ENCODE measurements at regions not wholly inside any gene's neighbourhood (a gene's known extent, or its start where the extent isn't known, plus 50 kb on each side); places are given as distances from the start of the nearest gene placed in this dataset.

DNA sequence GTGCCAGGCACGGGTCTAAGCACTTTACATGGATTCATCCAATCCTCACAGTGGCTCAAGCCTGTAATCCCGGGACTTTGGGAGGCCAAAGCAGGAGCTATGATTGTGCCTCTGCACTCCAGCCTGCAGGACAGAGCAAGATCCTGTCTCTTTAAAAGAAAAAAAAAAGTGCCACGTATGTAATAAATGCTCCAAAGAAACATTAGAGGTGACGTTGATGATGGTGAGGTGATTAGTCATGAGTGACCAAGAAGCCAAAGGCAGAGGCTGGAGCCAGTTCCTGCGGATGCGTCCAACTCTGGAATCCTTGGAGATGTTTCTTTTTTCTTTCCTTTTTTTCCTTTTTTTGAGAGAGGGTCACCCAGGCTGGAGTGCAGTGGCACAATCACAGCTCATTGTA, 59.4 kb upstream of the SIAH1 start:
- Histone ChIP-seq H3K4me3 (ENCODE audit: low read depth, low read length, poor library complexity, severe bottlenecking) (no peak overlapping the region), H3K27ac (ENCODE audit: low read depth, low read length, poor library complexity, severe bottlenecking) (no peak overlapping the region), H4K20me1 (ENCODE audit: insufficient read depth, low read length) (no peaks in the 10 kb centered on the region), H3K79me2 (ENCODE audit: insufficient read depth, low read depth, low read length) (no peaks in the 10 kb centered on the region), H3K9me2 (ENCODE audit: insufficient read depth, low read length) (no peaks in the 10 kb centered on the region), H3K4me1 (ENCODE audit: insufficient read depth, low read length, poor library complexity, severe bottlenecking) (no peaks in the 10 kb centered on the region), H3K36me3 (ENCODE audit: insufficient read depth, low read length) (no peaks in the 10 kb centered on the region), H3K9me3 (ENCODE audit: low read length) (no peaks in the 10 kb centered on the region), H3K4me2 (ENCODE audit: low read length) (no peak overlapping the region), H2AFZ (ENCODE audit: low read length) (no peak overlapping the region)
- TF ChIP-seq EZH2phosphoT487 (IDR thresholded peaks at IDR 0.05; ENCODE audit: borderline replicate concordance, low read depth, low read length), result no peak
- TF ChIP-seq, protein P1, sequence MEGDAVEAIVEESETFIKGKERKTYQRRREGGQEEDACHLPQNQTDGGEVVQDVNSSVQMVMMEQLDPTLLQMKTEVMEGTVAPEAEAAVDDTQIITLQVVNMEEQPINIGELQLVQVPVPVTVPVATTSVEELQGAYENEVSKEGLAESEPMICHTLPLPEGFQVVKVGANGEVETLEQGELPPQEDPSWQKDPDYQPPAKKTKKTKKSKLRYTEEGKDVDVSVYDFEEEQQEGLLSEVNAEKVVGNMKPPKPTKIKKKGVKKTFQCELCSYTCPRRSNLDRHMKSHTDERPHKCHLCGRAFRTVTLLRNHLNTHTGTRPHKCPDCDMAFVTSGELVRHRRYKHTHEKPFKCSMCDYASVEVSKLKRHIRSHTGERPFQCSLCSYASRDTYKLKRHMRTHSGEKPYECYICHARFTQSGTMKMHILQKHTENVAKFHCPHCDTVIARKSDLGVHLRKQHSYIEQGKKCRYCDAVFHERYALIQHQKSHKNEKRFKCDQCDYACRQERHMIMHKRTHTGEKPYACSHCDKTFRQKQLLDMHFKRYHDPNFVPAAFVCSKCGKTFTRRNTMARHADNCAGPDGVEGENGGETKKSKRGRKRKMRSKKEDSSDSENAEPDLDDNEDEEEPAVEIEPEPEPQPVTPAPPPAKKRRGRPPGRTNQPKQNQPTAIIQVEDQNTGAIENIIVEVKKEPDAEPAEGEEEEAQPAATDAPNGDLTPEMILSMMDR (conservative IDR thresholded peaks at IDR 0.05; ENCODE audit: low read length), result no peak
- POLR2A ChIA-PET, result interaction anchor here (0.7 to 1.3 kb wide), 2 partner anchors 13 to 18 kb away, joined by 3 to 5 read pairs; no protein-coding TSS in a partner anchor
- no peak for DNase-seq (ENCODE audit: low spot score)
- BruUV-seq (replicated peaks), result no TSS peak
- CTCF ChIA-PET (ENCODE audit: unreplicated experiment), result no interaction called here
- intact Hi-C loops (cut with micrococcal nuclease; ENCODE audit: unreplicated experiment), result no loop called here

DNA sequence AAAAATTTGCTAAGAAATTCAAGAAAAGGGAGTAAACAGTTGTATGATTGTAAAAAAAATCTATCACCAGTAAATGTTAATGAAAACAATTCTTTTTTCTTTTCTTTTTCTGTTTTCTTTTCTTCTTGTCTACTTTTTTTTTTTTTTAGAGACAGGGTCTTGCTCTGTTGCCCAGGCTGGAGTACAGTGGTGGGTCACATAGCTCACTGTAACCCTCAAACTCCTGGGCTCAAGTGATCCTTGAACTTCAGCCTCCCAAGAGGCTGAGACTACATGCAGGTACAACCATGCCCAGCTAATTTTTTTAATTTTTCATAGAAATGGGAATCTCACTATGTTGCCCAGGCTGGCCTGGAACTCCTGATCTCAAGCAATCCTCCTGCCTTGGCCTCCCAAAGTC, 57.2 kb upstream of the SIAH1 start:
- Histone ChIP-seq H3K79me2 (ENCODE audit: insufficient read depth, low read depth, low read length) (no peaks in the 10 kb centered on the region), H4K20me1 (ENCODE audit: insufficient read depth, low read length) (no peaks in the 10 kb centered on the region), H3K4me1 (ENCODE audit: insufficient read depth, low read length, poor library complexity, severe bottlenecking) (no peaks in the 10 kb centered on the region), H3K36me3 (ENCODE audit: insufficient read depth, low read length) (no peaks in the 10 kb centered on the region), H2AFZ (ENCODE audit: low read length) (no peak overlapping the region), H3K4me2 (ENCODE audit: low read length) (no peak overlapping the region), H3K4me3 (ENCODE audit: low read depth, low read length, poor library complexity, severe bottlenecking) (no peak overlapping the region), H3K9me2 (ENCODE audit: insufficient read depth, low read length) (no peaks in the 10 kb centered on the region), H3K27ac (ENCODE audit: low read depth, low read length, poor library complexity, severe bottlenecking) (no peak overlapping the region), H3K9me3 (ENCODE audit: low read length) (no peaks in the 10 kb centered on the region)
- TF ChIP-seq, protein P1 (conservative IDR thresholded peaks at IDR 0.05; ENCODE audit: low read length), result no peak
- no peak for TF ChIP-seq EZH2phosphoT487 (IDR thresholded peaks at IDR 0.05; ENCODE audit: borderline replicate concordance, low read depth, low read length)
- no peak for DNase-seq (ENCODE audit: low spot score)
- BruUV-seq (replicated peaks), result no TSS peak
- CTCF ChIA-PET (ENCODE audit: unreplicated experiment), result no interaction called here
- POLR2A ChIA-PET, result no interaction called here
- intact Hi-C loops (cut with micrococcal nuclease; ENCODE audit: unreplicated experiment), result loop anchor here (1.0 kb wide), 1 partner anchor 43 kb away; no protein-coding TSS in a partner anchor

DNA sequence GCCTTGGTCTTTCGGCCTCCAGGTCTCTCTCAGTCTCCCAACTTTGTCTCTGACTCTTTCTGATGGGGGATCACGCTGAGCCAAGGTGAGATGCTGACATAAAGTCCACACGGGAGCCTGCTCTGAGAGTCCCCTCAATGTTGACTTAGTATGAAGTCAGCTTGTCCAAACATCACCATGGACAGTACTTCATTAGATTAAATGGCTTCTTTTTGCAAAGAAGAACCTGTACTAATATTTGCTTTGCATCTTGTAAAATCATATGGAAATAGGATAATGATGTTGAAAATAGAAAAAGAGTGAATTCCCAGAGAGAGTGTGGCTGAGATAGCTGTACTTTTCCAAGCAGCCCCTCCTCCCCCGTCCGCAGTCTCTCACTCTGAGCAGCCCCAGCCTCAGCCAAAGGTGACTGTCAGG, 56.7 kb upstream of the SIAH1 start:
- Histone ChIP-seq H3K9me2 (ENCODE audit: insufficient read depth, low read length) (no peaks in the 10 kb centered on the region), H3K4me3 (ENCODE audit: low read depth, low read length, poor library complexity, severe bottlenecking) (no peak overlapping the region), H3K4me1 (ENCODE audit: insufficient read depth, low read length, poor library complexity, severe bottlenecking) (no peaks in the 10 kb centered on the region), H3K9me3 (ENCODE audit: low read length) (no peaks in the 10 kb centered on the region), H2AFZ (ENCODE audit: low read length) (no peak overlapping the region), H3K27ac (ENCODE audit: low read depth, low read length, poor library complexity, severe bottlenecking) (no peak overlapping the region), H3K4me2 (ENCODE audit: low read length) (no peak overlapping the region), H3K36me3 (ENCODE audit: insufficient read depth, low read length) (no peaks in the 10 kb centered on the region), H4K20me1 (ENCODE audit: insufficient read depth, low read length) (no peaks in the 10 kb centered on the region), H3K79me2 (ENCODE audit: insufficient read depth, low read depth, low read length) (no peaks in the 10 kb centered on the region)
- POLR2A ChIA-PET, result interaction anchor here (1.7 kb wide), 1 partner anchor 171 kb away, joined by 3 read pairs; no protein-coding TSS in a partner anchor
- intact Hi-C loops (cut with micrococcal nuclease; ENCODE audit: unreplicated experiment), result loop anchor here (1.0 kb wide), 1 partner anchor 43 kb away; no protein-coding TSS in a partner anchor
- no peak for DNase-seq (ENCODE audit: low spot score)
- CTCF ChIA-PET (ENCODE audit: unreplicated experiment), result no interaction called here
- no peak for TF ChIP-seq EZH2phosphoT487 (IDR thresholded peaks at IDR 0.05; ENCODE audit: borderline replicate concordance, low read depth, low read length)
- TF ChIP-seq, protein P1 (conservative IDR thresholded peaks at IDR 0.05; ENCODE audit: low read length), result no peak
- no TSS peak for BruUV-seq (replicated peaks)

Data from OCI-LY7 (cell line).